PFSK-1 (cell line): ENCODE measurements at regions not wholly inside any gene's neighbourhood (a gene's known extent, or its start where the extent isn't known, plus 50 kb on each side); places are given as distances from the start of the nearest gene placed in this dataset.

Source experiments
- FOXP2 ChIP-seq: optimal IDR thresholded peaks from 2 replicates; pipeline ENCODE3; 2011; ENCODE audit warnings: borderline replicate concordance, control low read depth, inconsistent platforms; ENCODE audit not compliant: insufficient read depth; ENCODE audit errors: extremely low read length, extremely low read depth
- POLR2AphosphoS5 ChIP-seq: IDR thresholded peaks from 2 replicates; pipeline ENCODE4 v1.6.1; 2012; ENCODE audit warnings: low read depth, mild to moderate bottlenecking, control low read depth, low read length, moderate library complexity
- SIN3A ChIP-seq: IDR thresholded peaks from 2 replicates; pipeline ENCODE4 v1.6.1; 2012; ENCODE audit warnings: mild to moderate bottlenecking, low read length, moderate library complexity, borderline replicate concordance; ENCODE audit not compliant: insufficient read depth
- TAF1 ChIP-seq: IDR thresholded peaks from 2 replicates; pipeline ENCODE4 v1.6.1; 2012; ENCODE audit warnings: low read length, control low read depth, borderline replicate concordance; ENCODE audit not compliant: insufficient read depth
- TF ChIP-seq, protein P1 (sequence below), 2 experiments: IDR thresholded peaks; 2 replicates each; pipeline versions ENCODE4 v1.6.1 to v1.8.0; 2011 to 2012; ENCODE audit warnings: low read depth in 2 of 2, low read length in 2 of 2, control low read depth in 1 of 2, inconsistent platforms in 1 of 2, mild to moderate bottlenecking in 1 of 2, moderate library complexity in 1 of 2; ENCODE audit not compliant: insufficient read depth in 1 of 2

DNA sequence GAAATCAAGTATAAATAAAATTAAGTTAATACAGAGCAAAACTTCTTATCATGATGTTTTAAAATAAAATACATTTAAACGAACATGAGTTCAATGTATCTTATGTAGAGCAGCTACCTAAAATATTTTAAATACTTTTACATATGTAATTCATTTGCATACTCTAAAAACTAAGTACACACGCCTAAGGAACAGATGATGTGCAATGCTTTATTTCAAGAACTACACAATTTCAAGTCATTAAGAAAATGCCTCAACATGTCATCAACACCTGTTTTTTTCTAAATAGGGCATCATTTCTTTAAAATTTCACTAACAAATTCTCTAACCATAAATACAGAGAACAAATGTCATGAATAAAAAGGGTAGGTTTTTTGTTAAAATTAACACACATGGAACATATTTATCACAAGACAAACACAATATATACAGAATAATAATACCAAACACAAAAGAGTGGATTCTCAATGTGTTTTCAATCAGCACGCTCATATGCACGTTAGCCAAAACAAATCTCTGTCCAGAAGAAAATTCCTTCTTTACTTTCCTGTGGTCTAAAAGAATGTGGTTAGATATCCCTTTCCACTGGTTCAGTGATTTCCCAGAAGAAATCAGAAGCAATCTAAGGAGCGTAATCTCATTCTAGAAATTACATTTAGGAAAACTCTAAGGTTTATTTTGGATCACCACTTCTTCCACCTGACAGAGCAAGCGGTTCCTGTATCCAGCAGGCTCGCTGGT, 73.0 kb upstream of the PFKP start:
- TF ChIP-seq, protein P1, sequence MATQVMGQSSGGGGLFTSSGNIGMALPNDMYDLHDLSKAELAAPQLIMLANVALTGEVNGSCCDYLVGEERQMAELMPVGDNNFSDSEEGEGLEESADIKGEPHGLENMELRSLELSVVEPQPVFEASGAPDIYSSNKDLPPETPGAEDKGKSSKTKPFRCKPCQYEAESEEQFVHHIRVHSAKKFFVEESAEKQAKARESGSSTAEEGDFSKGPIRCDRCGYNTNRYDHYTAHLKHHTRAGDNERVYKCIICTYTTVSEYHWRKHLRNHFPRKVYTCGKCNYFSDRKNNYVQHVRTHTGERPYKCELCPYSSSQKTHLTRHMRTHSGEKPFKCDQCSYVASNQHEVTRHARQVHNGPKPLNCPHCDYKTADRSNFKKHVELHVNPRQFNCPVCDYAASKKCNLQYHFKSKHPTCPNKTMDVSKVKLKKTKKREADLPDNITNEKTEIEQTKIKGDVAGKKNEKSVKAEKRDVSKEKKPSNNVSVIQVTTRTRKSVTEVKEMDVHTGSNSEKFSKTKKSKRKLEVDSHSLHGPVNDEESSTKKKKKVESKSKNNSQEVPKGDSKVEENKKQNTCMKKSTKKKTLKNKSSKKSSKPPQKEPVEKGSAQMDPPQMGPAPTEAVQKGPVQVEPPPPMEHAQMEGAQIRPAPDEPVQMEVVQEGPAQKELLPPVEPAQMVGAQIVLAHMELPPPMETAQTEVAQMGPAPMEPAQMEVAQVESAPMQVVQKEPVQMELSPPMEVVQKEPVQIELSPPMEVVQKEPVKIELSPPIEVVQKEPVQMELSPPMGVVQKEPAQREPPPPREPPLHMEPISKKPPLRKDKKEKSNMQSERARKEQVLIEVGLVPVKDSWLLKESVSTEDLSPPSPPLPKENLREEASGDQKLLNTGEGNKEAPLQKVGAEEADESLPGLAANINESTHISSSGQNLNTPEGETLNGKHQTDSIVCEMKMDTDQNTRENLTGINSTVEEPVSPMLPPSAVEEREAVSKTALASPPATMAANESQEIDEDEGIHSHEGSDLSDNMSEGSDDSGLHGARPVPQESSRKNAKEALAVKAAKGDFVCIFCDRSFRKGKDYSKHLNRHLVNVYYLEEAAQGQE (IDR thresholded peaks at IDR 0.05; ENCODE audit: insufficient read depth in 1 of 2, low read depth in 2 of 2, low read length in 2 of 2) = no peak
- TF ChIP-seq POLR2AphosphoS5 = no peak
- TF ChIP-seq FOXP2 = no peak
- no peak for TF ChIP-seq SIN3A
- no peak for TF ChIP-seq TAF1

DNA sequence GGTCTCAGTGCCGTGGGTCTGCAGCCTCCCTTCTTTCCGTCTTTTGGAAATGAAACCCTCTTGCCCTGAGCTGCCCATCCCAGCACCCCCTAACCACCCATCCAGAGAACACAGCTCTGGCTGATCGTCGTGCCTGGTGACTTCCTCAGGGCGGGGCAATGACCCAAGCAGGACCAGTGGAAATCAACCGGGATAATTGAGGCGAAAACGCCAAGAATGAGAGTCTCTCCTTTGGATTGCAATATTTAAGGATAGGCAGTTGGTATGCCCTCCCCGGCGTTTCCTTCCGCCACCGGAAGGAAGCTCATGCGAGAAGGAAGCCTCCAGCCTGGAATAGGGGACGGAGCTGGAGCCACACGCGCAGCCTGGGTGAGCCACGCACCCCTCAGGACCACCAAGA, 73.7 kb upstream of the PFKP start:
- TF ChIP-seq TAF1 (no peak), SIN3A (no peak), FOXP2 (no peak), POLR2AphosphoS5 (no peak)
- TF ChIP-seq, protein P1 (IDR thresholded peaks at IDR 0.05; ENCODE audit: insufficient read depth in 1 of 2, low read depth in 2 of 2, low read length in 2 of 2) = no peak

DNA sequence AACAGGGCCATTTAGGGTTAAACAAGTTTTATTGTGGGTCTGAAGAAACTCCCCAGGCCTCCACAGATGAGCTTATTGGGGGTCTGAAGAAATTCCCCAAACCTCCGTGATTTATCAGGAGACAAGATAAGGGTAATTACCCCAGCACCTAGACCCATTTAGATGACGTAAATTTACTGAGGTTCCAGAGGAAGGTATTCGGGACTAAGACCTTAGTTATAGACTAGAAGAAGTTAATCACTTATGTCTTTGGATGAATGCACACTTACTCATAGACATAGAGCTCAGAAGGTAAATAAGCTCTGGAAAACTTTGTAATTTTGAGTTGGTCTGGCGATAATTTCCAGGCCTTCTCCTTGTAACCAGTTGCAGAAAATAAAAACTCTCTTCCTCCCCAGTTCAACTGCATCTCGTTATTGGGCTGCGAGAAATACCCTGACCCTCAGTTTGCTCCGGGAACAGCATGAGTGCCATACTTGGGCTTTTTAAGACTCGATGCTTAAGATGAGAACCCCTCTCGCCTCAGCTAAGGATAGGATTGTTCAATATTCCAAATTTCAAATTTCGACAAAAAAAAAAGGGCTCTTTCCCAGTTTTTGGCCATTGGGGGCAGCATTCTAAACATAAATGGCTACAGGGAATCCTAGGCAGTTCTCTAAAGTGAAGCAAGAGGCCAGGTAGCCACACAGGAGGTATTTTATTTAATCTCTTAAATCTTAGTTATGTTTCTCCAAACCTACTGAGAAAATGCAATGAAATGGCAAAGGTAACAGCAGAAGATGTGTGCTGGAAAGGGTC, 74.7 kb upstream of the PFKP start:
- no peak for TF ChIP-seq FOXP2
- TF ChIP-seq, protein P1 (IDR thresholded peaks at IDR 0.05; ENCODE audit: insufficient read depth in 1 of 2, low read depth in 2 of 2, low read length in 2 of 2) = no peak
- no peak for TF ChIP-seq TAF1
- no peak for TF ChIP-seq POLR2AphosphoS5
- no peak for TF ChIP-seq SIN3A

DNA sequence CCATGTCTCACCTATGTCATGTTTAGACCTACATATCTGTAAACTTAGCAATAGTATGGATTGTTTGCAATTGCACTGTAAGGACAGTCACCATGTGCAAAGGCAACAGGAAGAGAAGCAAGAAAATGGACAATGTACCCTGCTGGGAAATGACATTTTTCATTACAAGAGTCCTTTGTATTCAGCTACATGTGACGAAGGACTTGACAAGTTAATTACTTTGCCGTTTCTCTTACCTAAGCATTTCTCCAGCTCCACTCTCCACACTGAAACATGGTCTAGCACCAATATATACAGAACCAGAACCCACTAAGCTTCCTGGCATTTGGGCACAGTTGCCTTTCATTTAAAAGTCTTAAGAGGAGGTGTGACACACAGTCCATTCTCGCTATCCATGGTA, 76.6 kb upstream of the PFKP start:
- TF ChIP-seq TAF1 (no peak), FOXP2 (no peak), SIN3A (no peak), POLR2AphosphoS5 (no peak)
- TF ChIP-seq, protein P1 (IDR thresholded peaks at IDR 0.05; ENCODE audit: insufficient read depth in 1 of 2, low read depth in 2 of 2, low read length in 2 of 2) = no peak
